ENCODE measurements at regions not wholly inside any gene's neighbourhood (a gene's known extent, or its start where the extent isn't known, plus 50 kb on each side); places are given as distances from the start of the nearest gene placed in this dataset.

- Histone ChIP-seq H4K20me1 (replicated peaks; ENCODE audit: insufficient read depth) (no peaks in the 10 kb centered on the region), H3K9me2 (ENCODE audit: insufficient read depth) (0 out of 2 replicates have a peak, but pooled peaks cover 2% of the 10 kb centered on the region), H3K4me2 (no peak overlapping the region), H3K79me2 (replicated peaks; ENCODE audit: insufficient read depth) (no peaks in the 10 kb centered on the region), H3K4me3 (no peak overlapping the region), H3K4me1 (ENCODE audit: insufficient read depth) (no peaks in the 10 kb centered on the region), H3K27me3 (ENCODE audit: insufficient read depth) (no peaks in the 10 kb centered on the region), H3K36me3 (ENCODE audit: insufficient read depth) (peaks cover 14% of the 10 kb centered on the region), H2AFZ (no peak overlapping the region), H3F3A (replicated peaks; ENCODE audit: low read depth) (no peaks in the 10 kb centered on the region), H3K27ac (ENCODE audit: low read depth) (no peak overlapping the region)
- no peak for TF ChIP-seq REST (IDR thresholded peaks at IDR 0.05; ENCODE audit: unreplicated experiment)
- no peak for TF ChIP-seq EZH2 (IDR thresholded peaks at IDR 0.05; ENCODE audit: low read depth, unreplicated experiment)
- no peak for TF ChIP-seq ZNF331 (CRISPR knock-in tag; IDR thresholded peaks at IDR 0.05; ENCODE audit: low read depth)
- no peak for TF ChIP-seq CREB1 (CRISPR knock-in tag; IDR thresholded peaks at IDR 0.05; ENCODE audit: low read depth)
- TF ChIP-seq ZNF462 (CRISPR knock-in tag; IDR thresholded peaks at IDR 0.05), result no peak
- no peak for TF ChIP-seq ETS1 (IDR thresholded peaks at IDR 0.05)
- no peak for TF ChIP-seq POLR2AphosphoS5 (IDR thresholded peaks at IDR 0.05; ENCODE audit: low read depth)
- Mint-ChIP-seq H3K4me3 (no peak overlapping the region), H3K9me3 (peaks cover 44% of the 10 kb centered on the region), H3K36me3 (ENCODE audit: low read depth) (peaks cover 38% of the 10 kb centered on the region), H3K27me3 (ENCODE audit: insufficient read depth, low read depth, poor library complexity) (peaks cover 4% of the 10 kb centered on the region), H3K27ac (no peak overlapping the region), H3K4me1 (no peaks in the 10 kb centered on the region)
- no peak for ATAC-seq
- no peak for DNase-seq (ENCODE audit: low spot score)
These were observed 188.7 kb upstream of the AADAT start for GRCh38 chr4:170278460-170278859.

Data from GM23338 (cell line).